Ovary (tissue), 1 donor: ENCODE measurements at regions not wholly inside any gene's neighbourhood (a gene's known extent, or its start where the extent isn't known, plus 50 kb on each side); places are given as distances from the start of the nearest gene placed in this dataset.

Experiments used
- EP300 ChIP-seq: sonication (generic); formaldehyde crosslinking; IDR thresholded peaks from one replicate; pipeline ENCODE4 v1.6.1; 2017; ENCODE audit warnings: antibody characterized with exemption
- POLR2A ChIP-seq: fragments of 450-650 bp; IDR thresholded peaks from one replicate; pipeline ENCODE4 v1.6.1; 2017; ENCODE audit warnings: antibody characterized with exemption, mild to moderate bottlenecking, moderate library complexity

GRCh38 chr16:6157806-6158205 is 1060.2 kb upstream of the EEF2KMT start:
- TF ChIP-seq POLR2A (no peak), EP300 (no peak)
